ENCODE measurements at regions not wholly inside any gene's neighbourhood (a gene's known extent, or its start where the extent isn't known, plus 50 kb on each side); places are given as distances from the start of the nearest gene placed in this dataset.

GRCh38 chr9:91116211-91116610 is 245.5 kb downstream of the AUH start:
- 13% methylated on average over 1 of the region's 3 CpGs for WGBS (ENCODE audit: insufficient coverage)
- H4K20me1 ChIP-seq (ENCODE audit: control insufficient read depth, insufficient read depth, low read length, poor library complexity, severe bottlenecking) = no peaks in the 10 kb centered on the region
- H3K4me2 ChIP-seq (replicated peaks; ENCODE audit: low read depth, low read length, poor library complexity, severe bottlenecking) = no peak overlapping the region
- peaks cover 0 to 25% (median 5%) of the 10 kb centered on the region in 4 experiments for H3K27me3 ChIP-seq (replicated peaks in 1 of 4; ENCODE audit: control extremely low read depth in 1 of 4, control insufficient read depth in 3 of 4, insufficient read depth in 4 of 4, low read length in 3 of 4)
- peaks cover 31% of the 10 kb centered on the region for H3K27me3 Mint-ChIP-seq
- no peak for TF ChIP-seq EZH2 (IDR thresholded peaks at IDR 0.05; ENCODE audit: borderline replicate concordance, insufficient read depth, low read depth, low read length, poor library complexity, severe bottlenecking)
- TF ChIP-seq, protein P1, sequence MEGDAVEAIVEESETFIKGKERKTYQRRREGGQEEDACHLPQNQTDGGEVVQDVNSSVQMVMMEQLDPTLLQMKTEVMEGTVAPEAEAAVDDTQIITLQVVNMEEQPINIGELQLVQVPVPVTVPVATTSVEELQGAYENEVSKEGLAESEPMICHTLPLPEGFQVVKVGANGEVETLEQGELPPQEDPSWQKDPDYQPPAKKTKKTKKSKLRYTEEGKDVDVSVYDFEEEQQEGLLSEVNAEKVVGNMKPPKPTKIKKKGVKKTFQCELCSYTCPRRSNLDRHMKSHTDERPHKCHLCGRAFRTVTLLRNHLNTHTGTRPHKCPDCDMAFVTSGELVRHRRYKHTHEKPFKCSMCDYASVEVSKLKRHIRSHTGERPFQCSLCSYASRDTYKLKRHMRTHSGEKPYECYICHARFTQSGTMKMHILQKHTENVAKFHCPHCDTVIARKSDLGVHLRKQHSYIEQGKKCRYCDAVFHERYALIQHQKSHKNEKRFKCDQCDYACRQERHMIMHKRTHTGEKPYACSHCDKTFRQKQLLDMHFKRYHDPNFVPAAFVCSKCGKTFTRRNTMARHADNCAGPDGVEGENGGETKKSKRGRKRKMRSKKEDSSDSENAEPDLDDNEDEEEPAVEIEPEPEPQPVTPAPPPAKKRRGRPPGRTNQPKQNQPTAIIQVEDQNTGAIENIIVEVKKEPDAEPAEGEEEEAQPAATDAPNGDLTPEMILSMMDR (IDR thresholded peaks at IDR 0.05) = no peak
- no peak overlapping the region for H3K27ac Mint-ChIP-seq
- POLR2A ChIA-PET = no interaction called here
- H3K27ac ChIP-seq (ENCODE audit: low read length in 2 of 2) = no peak overlapping the region
- intact Hi-C loops (cut with micrococcal nuclease) = no loop called here
- DNase-seq (no peak), ATAC-seq (ENCODE audit: low read depth) (no peak)
- H3K9ac ChIP-seq (ENCODE audit: low read length) = no peak overlapping the region
- H3K79me2 ChIP-seq (ENCODE audit: control insufficient read depth, insufficient read depth, low read length) = no peaks in the 10 kb centered on the region
- no peaks in the 10 kb centered on the region for H3K9me3 Mint-ChIP-seq (ENCODE audit: insufficient read depth)
- H3K36me3 ChIP-seq (replicated peaks in 1 of 2; ENCODE audit: control extremely low read depth in 1 of 2, control insufficient read depth in 1 of 2, extremely low read depth in 1 of 2, insufficient read depth in 2 of 2, low read length in 1 of 2) = no peaks in the 10 kb centered on the region
- H3K4me3 ChIP-seq (ENCODE audit: control extremely low read depth in 1 of 5, extremely low read depth in 1 of 5, insufficient read depth in 1 of 5, low read depth in 2 of 5, low read length in 4 of 5) = no peak overlapping the region
- peaks cover 10 to 11% of the 10 kb centered on the region in 2 donors for H3K4me1 ChIP-seq (ENCODE audit: control insufficient read depth in 2 of 2, insufficient read depth in 2 of 2, low read length in 2 of 2)
- peaks cover 0 to 17% (median 0%) of the 10 kb centered on the region in 3 donors for H3K9me3 ChIP-seq (ENCODE audit: control extremely low read depth in 1 of 3, control insufficient read depth in 2 of 3, insufficient read depth in 1 of 3, low read length in 2 of 3)
- no peak overlapping the region for H2AFZ ChIP-seq (ENCODE audit: insufficient read depth, low read depth, low read length, poor library complexity, severe bottlenecking)
- CTCF ChIA-PET = no interaction called here
- H3K4me3 Mint-ChIP-seq = no peak overlapping the region
- H3K4me1 Mint-ChIP-seq = peaks cover 10% of the 10 kb centered on the region

GRCh38 chr9:91116711-91117110 is 245.0 kb downstream of the AUH start:
- Histone ChIP-seq H3K4me1 (ENCODE audit: control insufficient read depth in 2 of 2, insufficient read depth in 2 of 2, low read length in 2 of 2) (peaks cover 10 to 11% of the 10 kb centered on the region in 2 donors), H3K79me2 (ENCODE audit: control insufficient read depth, insufficient read depth, low read length) (no peaks in the 10 kb centered on the region), H3K27me3 (replicated peaks in 1 of 4; ENCODE audit: control extremely low read depth in 1 of 4, control insufficient read depth in 3 of 4, insufficient read depth in 4 of 4, low read length in 3 of 4) (peaks cover 0 to 25% (median 5%) of the 10 kb centered on the region in 4 experiments), H3K9me3 (ENCODE audit: control extremely low read depth in 1 of 3, control insufficient read depth in 2 of 3, insufficient read depth in 1 of 3, low read length in 2 of 3) (peaks cover 0 to 17% (median 0%) of the 10 kb centered on the region in 3 donors), H3K27ac (ENCODE audit: low read length in 2 of 2) (no peak overlapping the region), H3K9ac (ENCODE audit: low read length) (no peak overlapping the region), H3K4me2 (replicated peaks; ENCODE audit: low read depth, low read length, poor library complexity, severe bottlenecking) (no peak overlapping the region), H2AFZ (ENCODE audit: insufficient read depth, low read depth, low read length, poor library complexity, severe bottlenecking) (no peak overlapping the region), H4K20me1 (ENCODE audit: control insufficient read depth, insufficient read depth, low read length, poor library complexity, severe bottlenecking) (no peaks in the 10 kb centered on the region), H3K36me3 (replicated peaks in 1 of 2; ENCODE audit: control extremely low read depth in 1 of 2, control insufficient read depth in 1 of 2, extremely low read depth in 1 of 2, insufficient read depth in 2 of 2, low read length in 1 of 2) (no peaks in the 10 kb centered on the region), H3K4me3 (ENCODE audit: control extremely low read depth in 1 of 5, extremely low read depth in 1 of 5, insufficient read depth in 1 of 5, low read depth in 2 of 5, low read length in 4 of 5) (no peak overlapping the region)
- no peak overlapping the region for H3K4me3 Mint-ChIP-seq
- intact Hi-C loops (cut with micrococcal nuclease) = no loop called here
- DNase-seq = no peak
- H3K9me3 Mint-ChIP-seq (ENCODE audit: insufficient read depth) = no peaks in the 10 kb centered on the region
- ChIA-PET POLR2A (no interaction called here), CTCF (no interaction called here)
- TF ChIP-seq, protein P1 (IDR thresholded peaks at IDR 0.05) = no peak
- no peak for TF ChIP-seq EZH2 (IDR thresholded peaks at IDR 0.05; ENCODE audit: borderline replicate concordance, insufficient read depth, low read depth, low read length, poor library complexity, severe bottlenecking)
- peaks cover 31% of the 10 kb centered on the region for H3K27me3 Mint-ChIP-seq
- ATAC-seq (ENCODE audit: low read depth) = no peak
- no CpG with 5 or more reads among the region's 5 CpGs for WGBS (ENCODE audit: insufficient coverage)
- peaks cover 10% of the 10 kb centered on the region for H3K4me1 Mint-ChIP-seq
- H3K27ac Mint-ChIP-seq = no peak overlapping the region
